ENCODE measurements at regions not wholly inside any gene's neighbourhood (a gene's known extent, or its start where the extent isn't known, plus 50 kb on each side); places are given as distances from the start of the nearest gene placed in this dataset.

GRCh38 chr4:134754301-134755019 is 552.9 kb upstream of the PABPC4L start:
- Histone ChIP-seq H3K27ac (no peak overlapping the region), H3K27me3 (no peaks in the 10 kb centered on the region), H3K4me3 (no peak overlapping the region), H3K36me3 (no peaks in the 10 kb centered on the region), H3K4me1 (no peaks in the 10 kb centered on the region), H3K9me3 (no peaks in the 10 kb centered on the region)
- intact Hi-C loops (cut with DNase I) = no loop called here
- no peak for ATAC-seq
- TF ChIP-seq, protein P1, sequence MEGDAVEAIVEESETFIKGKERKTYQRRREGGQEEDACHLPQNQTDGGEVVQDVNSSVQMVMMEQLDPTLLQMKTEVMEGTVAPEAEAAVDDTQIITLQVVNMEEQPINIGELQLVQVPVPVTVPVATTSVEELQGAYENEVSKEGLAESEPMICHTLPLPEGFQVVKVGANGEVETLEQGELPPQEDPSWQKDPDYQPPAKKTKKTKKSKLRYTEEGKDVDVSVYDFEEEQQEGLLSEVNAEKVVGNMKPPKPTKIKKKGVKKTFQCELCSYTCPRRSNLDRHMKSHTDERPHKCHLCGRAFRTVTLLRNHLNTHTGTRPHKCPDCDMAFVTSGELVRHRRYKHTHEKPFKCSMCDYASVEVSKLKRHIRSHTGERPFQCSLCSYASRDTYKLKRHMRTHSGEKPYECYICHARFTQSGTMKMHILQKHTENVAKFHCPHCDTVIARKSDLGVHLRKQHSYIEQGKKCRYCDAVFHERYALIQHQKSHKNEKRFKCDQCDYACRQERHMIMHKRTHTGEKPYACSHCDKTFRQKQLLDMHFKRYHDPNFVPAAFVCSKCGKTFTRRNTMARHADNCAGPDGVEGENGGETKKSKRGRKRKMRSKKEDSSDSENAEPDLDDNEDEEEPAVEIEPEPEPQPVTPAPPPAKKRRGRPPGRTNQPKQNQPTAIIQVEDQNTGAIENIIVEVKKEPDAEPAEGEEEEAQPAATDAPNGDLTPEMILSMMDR (IDR thresholded peaks at IDR 0.05) = no peak
- DNase-seq = no peak

DNA sequence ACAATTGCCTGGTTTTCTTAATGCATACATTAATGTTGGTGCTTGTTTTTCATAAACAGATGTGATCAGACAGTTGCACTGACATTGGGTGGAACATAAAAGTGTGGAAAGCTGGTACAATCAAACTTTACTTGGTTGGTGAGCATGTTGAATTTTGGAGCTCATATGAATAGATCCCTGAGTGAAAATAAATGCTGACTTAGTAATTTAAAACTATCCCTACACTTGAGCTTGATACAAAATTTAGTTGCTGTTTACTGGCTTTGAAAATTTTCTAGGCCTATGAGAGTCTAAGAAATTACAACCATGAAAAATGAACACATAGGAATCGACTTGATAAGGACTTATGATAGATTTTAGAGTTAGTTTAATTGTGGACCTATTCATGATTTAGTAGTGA is 551.8 kb upstream of the PABPC4L start:
- no peak for ATAC-seq
- Histone ChIP-seq H3K4me1 (no peaks in the 10 kb centered on the region), H3K27ac (no peak overlapping the region), H3K27me3 (no peaks in the 10 kb centered on the region), H3K4me3 (no peak overlapping the region), H3K9me3 (no peaks in the 10 kb centered on the region), H3K36me3 (no peaks in the 10 kb centered on the region)
- TF ChIP-seq, protein P1 (IDR thresholded peaks at IDR 0.05) = no peak
- DNase-seq = no peak
- intact Hi-C loops (cut with DNase I) = no loop called here

DNA sequence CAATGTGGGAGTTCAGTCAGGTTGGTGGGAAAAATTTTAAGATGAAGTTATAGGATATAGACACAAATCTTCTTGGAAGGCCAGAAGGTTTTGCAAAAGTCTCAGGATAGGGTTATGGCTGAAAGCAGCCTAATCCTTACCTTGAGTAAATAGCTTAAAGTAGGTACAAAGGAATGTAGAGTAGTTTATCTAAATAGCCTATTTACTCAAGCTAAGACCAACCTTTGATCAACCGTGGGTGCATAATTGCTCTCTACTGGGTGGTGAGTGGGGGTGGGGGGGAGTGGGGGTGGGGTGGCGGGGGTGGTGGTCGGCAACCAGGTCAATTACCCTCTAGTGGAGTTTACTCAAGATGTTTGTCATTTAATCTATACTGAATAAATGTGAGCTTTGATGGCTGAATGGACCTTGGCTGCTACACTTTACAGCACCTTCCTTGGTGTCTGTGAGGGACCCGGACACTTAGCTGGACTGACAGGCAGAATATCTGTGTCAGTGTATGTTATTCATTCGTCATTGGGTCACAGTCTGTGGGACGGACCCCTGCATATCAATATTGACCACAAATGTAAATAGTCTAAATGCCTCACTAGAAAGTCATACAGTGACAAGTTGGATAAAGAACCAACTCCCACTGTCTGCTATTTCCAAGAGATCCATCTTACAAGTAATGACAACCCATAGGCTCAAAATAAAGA is 545.7 kb upstream of the PABPC4L start:
- Histone ChIP-seq H3K9me3 (no peaks in the 10 kb centered on the region), H3K4me3 (no peak overlapping the region), H3K36me3 (no peaks in the 10 kb centered on the region), H3K4me1 (no peaks in the 10 kb centered on the region), H3K27me3 (no peaks in the 10 kb centered on the region), H3K27ac (no peak overlapping the region)
- intact Hi-C loops (cut with DNase I) = no loop called here
- DNase-seq (no peak), ATAC-seq (no peak)
- TF ChIP-seq, protein P1 (IDR thresholded peaks at IDR 0.05) = no peak

DNA sequence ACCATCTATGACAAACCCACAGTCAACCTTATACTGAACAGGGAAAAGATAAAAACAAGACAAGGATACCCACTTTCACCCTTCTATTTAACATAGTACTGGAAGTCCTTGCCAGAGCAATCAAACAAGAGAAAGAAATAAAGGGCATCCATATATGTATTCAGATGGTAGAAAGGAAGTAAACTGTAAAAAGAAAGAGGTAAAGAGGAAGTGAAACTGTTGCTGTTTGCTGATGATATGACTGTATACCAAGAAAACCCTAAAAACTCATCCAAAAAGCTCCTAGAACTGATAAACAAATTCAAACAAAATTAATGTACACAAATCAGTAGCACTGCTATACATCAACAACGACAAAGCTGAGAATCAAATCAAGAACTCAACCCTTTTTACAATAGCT is 538.7 kb upstream of the PABPC4L start:
- DNase-seq (no peak), ATAC-seq (no peak)
- no peaks in the 10 kb centered on the region for H3K27me3 ChIP-seq
- no peaks in the 10 kb centered on the region for H3K4me1 ChIP-seq
- intact Hi-C loops (cut with DNase I) = no loop called here
- no peaks in the 10 kb centered on the region for H3K36me3 ChIP-seq
- TF ChIP-seq, protein P1 (IDR thresholded peaks at IDR 0.05) = no peak
- H3K27ac ChIP-seq = no peak overlapping the region
- H3K9me3 ChIP-seq = no peaks in the 10 kb centered on the region
- H3K4me3 ChIP-seq = no peak overlapping the region

DNA sequence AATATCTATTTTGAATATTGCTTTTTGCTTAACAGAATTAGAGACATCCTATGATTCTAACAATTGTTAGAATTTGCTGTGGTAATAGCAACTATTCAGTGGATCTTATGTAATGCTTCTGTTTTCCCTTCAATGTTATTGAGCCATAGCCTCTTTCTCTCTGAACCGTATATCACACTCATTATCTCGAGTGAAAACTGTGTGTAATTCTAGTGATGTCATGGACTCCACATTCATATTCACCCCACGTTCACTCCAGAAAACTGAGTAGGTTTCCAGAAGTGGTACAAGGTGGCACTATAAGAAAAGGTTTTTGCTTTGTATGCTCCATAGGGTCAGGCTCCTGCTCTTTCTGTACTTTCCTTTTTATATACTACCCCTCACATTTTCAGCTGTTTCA is 534.3 kb upstream of the PABPC4L start:
- intact Hi-C loops (cut with DNase I) = no loop called here
- no peak for ATAC-seq

More for the DNA sequence above, 534.3 kb upstream of the PABPC4L start:
- no peak overlapping the region for H3K4me3 ChIP-seq
- no peaks in the 10 kb centered on the region for H3K4me1 ChIP-seq
- H3K9me3 ChIP-seq = no peaks in the 10 kb centered on the region
- no peak for DNase-seq
- no peaks in the 10 kb centered on the region for H3K36me3 ChIP-seq
- H3K27ac ChIP-seq = no peak overlapping the region
- TF ChIP-seq, protein P1 (IDR thresholded peaks at IDR 0.05) = no peak
- no peaks in the 10 kb centered on the region for H3K27me3 ChIP-seq
